Mesenchymal stem cell (in vitro differentiated cells and primary cell): ENCODE measurements at regions not wholly inside any gene's neighbourhood (a gene's known extent, or its start where the extent isn't known, plus 50 kb on each side); places are given as distances from the start of the nearest gene placed in this dataset.
"Not testable (repeated sequence)": the region's sequence is repeated elsewhere in the genome, so short reads cannot be mapped to it uniquely, and the experiment has no call there.

ENCODE experiments used
- DNase-seq: peaks from one replicate; pipeline ENCODE4 v3.0.0-alpha.2; 2013
- H2AFZ ChIP-seq: one replicate; pipeline ENCODE4 v1.6.1; 2013; ENCODE audit warnings: low read depth, mild to moderate bottlenecking, control low read depth, inconsistent platforms, low read length, moderate library complexity
- H2AK5ac ChIP-seq: 2 replicates; pipeline ENCODE4 v1.6.1; 2013; ENCODE audit warnings: low read length, moderate library complexity, mild to moderate bottlenecking, inconsistent platforms; ENCODE audit not compliant: severe bottlenecking
- H2BK120ac ChIP-seq: one replicate; pipeline ENCODE4 v1.6.1; 2013; ENCODE audit warnings: low read depth, mild to moderate bottlenecking, inconsistent platforms, low read length, moderate library complexity
- H2BK12ac ChIP-seq, 2 experiments: one replicate each; pipeline ENCODE4 v1.6.1; 2013; ENCODE audit warnings: inconsistent platforms in 2 of 2, low read length in 2 of 2, mild to moderate bottlenecking in 2 of 2, moderate library complexity in 2 of 2, control low read depth in 1 of 2
- H2BK15ac ChIP-seq: one replicate; pipeline ENCODE4 v1.6.1; 2013; ENCODE audit warnings: mild to moderate bottlenecking, low read depth, inconsistent platforms; ENCODE audit not compliant: poor library complexity, severe bottlenecking
- H2BK5ac ChIP-seq: 2 replicates; pipeline ENCODE4 v1.6.1; 2013; ENCODE audit warnings: low read depth, mild to moderate bottlenecking, low read length, control low read depth, inconsistent platforms; ENCODE audit not compliant: poor library complexity, severe bottlenecking
- H3K14ac ChIP-seq, 2 experiments: one replicate each; pipeline ENCODE4 v1.6.1; 2013; ENCODE audit warnings: inconsistent platforms in 2 of 2, low read length in 2 of 2, control low read depth in 1 of 2, mild to moderate bottlenecking in 1 of 2, moderate library complexity in 1 of 2
- H3K18ac ChIP-seq, 2 experiments: one replicate each; pipeline ENCODE4 v1.6.1; 2013; ENCODE audit warnings: inconsistent platforms in 2 of 2, low read length in 2 of 2, control low read depth in 1 of 2, low read depth in 1 of 2, mild to moderate bottlenecking in 1 of 2
- H3K23ac ChIP-seq, 2 experiments: one replicate each; pipeline ENCODE4 v1.6.1; 2013; ENCODE audit warnings: inconsistent platforms in 2 of 2, low read length in 2 of 2, mild to moderate bottlenecking in 2 of 2, moderate library complexity in 2 of 2, control low read depth in 1 of 2
- H3K27ac ChIP-seq: 2 replicates; pipeline ENCODE4 v1.5.1; 2013; ENCODE audit warnings: mild to moderate bottlenecking, moderate library complexity, low read length, control low read depth, inconsistent platforms; ENCODE audit not compliant: poor library complexity, severe bottlenecking
- H3K27me3 ChIP-seq, 2 experiments: 2 replicates each; pipeline versions ENCODE4 v1.6.1 to v1.7.0; 2013; ENCODE audit warnings: low read length in 2 of 2, mild to moderate bottlenecking in 2 of 2, moderate library complexity in 2 of 2, control low read depth in 1 of 2, inconsistent platforms in 1 of 2; ENCODE audit not compliant: control insufficient read depth in 1 of 2, insufficient read depth in 1 of 2
- H3K36me3 ChIP-seq, 2 experiments: 2 replicates each; pipeline versions ENCODE4 v1.6.1 to v1.7.0; 2013; ENCODE audit warnings: low read length in 2 of 2, control low read depth in 1 of 2, inconsistent platforms in 1 of 2, low read depth in 1 of 2, mild to moderate bottlenecking in 1 of 2; ENCODE audit not compliant: insufficient read depth in 2 of 2, control insufficient read depth in 1 of 2
- H3K4ac ChIP-seq, 2 experiments: one replicate each; pipeline ENCODE4 v1.6.1; 2013; ENCODE audit warnings: inconsistent platforms in 2 of 2, low read length in 2 of 2, mild to moderate bottlenecking in 2 of 2, moderate library complexity in 2 of 2, control low read depth in 1 of 2, low read depth in 1 of 2
- H3K4me1 ChIP-seq: 2 replicates; pipeline ENCODE4 v1.6.1; 2013; ENCODE audit warnings: low read depth, low read length, control low read depth; ENCODE audit not compliant: control insufficient read depth, insufficient read depth
- H3K4me2 ChIP-seq: 2 replicates; pipeline ENCODE4 v1.6.1; 2013; ENCODE audit warnings: low read length, mild to moderate bottlenecking, inconsistent platforms; ENCODE audit not compliant: poor library complexity, severe bottlenecking
- H3K4me3 ChIP-seq, 2 experiments: 2 replicates each; pipeline versions ENCODE4 v1.5.1 to v1.7.0; 2013; ENCODE audit warnings: low read length in 2 of 2, mild to moderate bottlenecking in 2 of 2, control low read depth in 1 of 2, low read depth in 1 of 2; ENCODE audit not compliant: insufficient read depth in 1 of 2
- H3K79me1 ChIP-seq: replicated peaks from 2 replicates; pipeline ENCODE4 v1.6.1; 2013; ENCODE audit warnings: mild to moderate bottlenecking, control low read depth, low read length, inconsistent platforms; ENCODE audit not compliant: poor library complexity, severe bottlenecking
- H3K9ac ChIP-seq: 2 replicates; pipeline ENCODE4 v1.7.0; 2013; ENCODE audit warnings: mild to moderate bottlenecking, low read length, moderate library complexity
- H3K9me3 ChIP-seq: 2 replicates; pipeline ENCODE4 v1.7.0; 2013; ENCODE audit warnings: mild to moderate bottlenecking, low read length; ENCODE audit not compliant: control insufficient read depth
- H4K8ac ChIP-seq: one replicate; pipeline ENCODE4 v1.6.1; 2013; ENCODE audit warnings: inconsistent platforms, mild to moderate bottlenecking, low read length, moderate library complexity
- H4K91ac ChIP-seq: one replicate; pipeline ENCODE4 v1.6.1; 2013; ENCODE audit warnings: mild to moderate bottlenecking, low read length, inconsistent platforms
- WGBS: methylation state at CpG from one replicate; pipeline ENCODE4 v1.1.7; 2013; ENCODE audit warnings: mixed read lengths; 5-methylcytosine and 5-hydroxymethylcytosine counted together

DNA sequence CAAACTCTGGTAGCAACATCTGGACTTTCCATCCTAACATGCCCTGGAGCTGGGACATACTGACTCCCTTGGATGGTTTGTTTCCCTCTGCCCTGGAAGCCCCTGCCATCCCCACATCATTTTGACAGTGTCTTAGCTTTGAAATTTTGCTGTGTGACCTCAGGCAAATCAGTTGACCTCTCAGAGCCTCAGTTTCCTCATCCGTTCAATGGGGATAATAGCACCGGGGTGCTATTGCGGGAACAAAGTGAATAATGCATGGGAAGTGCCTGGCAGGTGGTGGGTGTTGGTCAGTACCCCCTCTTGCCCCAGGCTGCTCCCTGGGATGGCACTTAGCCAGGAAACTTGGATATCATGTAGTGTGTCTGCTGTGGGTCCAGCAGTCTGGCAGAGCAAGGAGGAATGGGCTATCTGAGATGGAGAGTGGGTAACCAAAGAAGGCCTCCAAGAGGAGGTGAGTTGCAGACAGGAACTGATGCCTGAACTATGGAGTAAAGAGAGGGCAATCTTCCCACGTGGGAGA, 88.6 kb downstream of the MRPL14 start:
- 87% methylated on average over 4 of the region's 4 CpGs for WGBS
- H3K4me3 ChIP-seq = no peak overlapping the region
- H3K27ac ChIP-seq = no peak overlapping the region
- no peak overlapping the region for H4K91ac ChIP-seq
- H3K79me1 ChIP-seq = no peaks in the 10 kb centered on the region
- H3K9me3 ChIP-seq = no peaks in the 10 kb centered on the region
- H2AFZ ChIP-seq = no peak overlapping the region
- no peak overlapping the region for H4K8ac ChIP-seq
- no peak overlapping the region for H2BK120ac ChIP-seq
- peak overlapping the region in 1 of 2 experiments; percentile 95 for H2BK12ac ChIP-seq
- H3K4me1 ChIP-seq = peaks cover 55% of the 10 kb centered on the region
- H3K4me2 ChIP-seq = no peak overlapping the region
- H3K4ac ChIP-seq = no peak overlapping the region
- no peak for DNase-seq
- H3K36me3 ChIP-seq = no peaks in the 10 kb centered on the region
- no peak overlapping the region for H2BK5ac ChIP-seq
- no peak overlapping the region for H2BK15ac ChIP-seq
- H2AK5ac ChIP-seq = no peak overlapping the region
- no peak overlapping the region for H3K23ac ChIP-seq
- no peaks in the 10 kb centered on the region for H3K27me3 ChIP-seq
- no peak overlapping the region for H3K9ac ChIP-seq
- no peak overlapping the region for H3K14ac ChIP-seq
- H3K18ac ChIP-seq = peak overlapping the region in 1 of 2 experiments; percentile 45

- H3K18ac ChIP-seq = no peak overlapping the region
- peaks cover 49% of the 10 kb centered on the region for H3K4me1 ChIP-seq
- H3K9me3 ChIP-seq = no peaks in the 10 kb centered on the region
- no peak overlapping the region for H3K4ac ChIP-seq
- no peak overlapping the region for H2BK5ac ChIP-seq
- H2BK15ac ChIP-seq = no peak overlapping the region
- WGBS = 94% methylated on average over 13 of the region's 13 CpGs
- H4K91ac ChIP-seq = peak overlapping the region; percentile 18
- H2AK5ac ChIP-seq = no peak overlapping the region
- no peaks in the 10 kb centered on the region for H3K27me3 ChIP-seq
- H3K4me3 ChIP-seq = no peak overlapping the region
- no peak overlapping the region for H3K27ac ChIP-seq
- no peak overlapping the region for H2BK120ac ChIP-seq
- H3K9ac ChIP-seq = no peak overlapping the region
- H2BK12ac ChIP-seq = peak overlapping the region in 1 of 2 experiments; percentile 37
- no peak overlapping the region for H4K8ac ChIP-seq
- H2AFZ ChIP-seq = no peak overlapping the region
- H3K36me3 ChIP-seq = no peaks in the 10 kb centered on the region
- H3K79me1 ChIP-seq = no peaks in the 10 kb centered on the region
- no peak overlapping the region for H3K4me2 ChIP-seq
- H3K14ac ChIP-seq = no peak overlapping the region
- no peak for DNase-seq
- no peak overlapping the region for H3K23ac ChIP-seq
These were observed 89.3 kb downstream of the MRPL14 start for GRCh38 chr6:44037847-44038542.

GRCh38 chr6:44037276-44037675, 90.0 kb downstream of the MRPL14 start:
- H2BK5ac ChIP-seq, H3K79me1 ChIP-seq, H3K18ac ChIP-seq, H2AFZ ChIP-seq, H2BK12ac ChIP-seq, H3K36me3 ChIP-seq, H4K91ac ChIP-seq, H3K4me3 ChIP-seq, H2AK5ac ChIP-seq, H2BK15ac ChIP-seq, DNase-seq, H3K27me3 ChIP-seq, H3K9ac ChIP-seq, H3K14ac ChIP-seq, H3K23ac ChIP-seq, H3K9me3 ChIP-seq, H3K4ac ChIP-seq, H3K4me2 ChIP-seq, H3K27ac ChIP-seq, H2BK120ac ChIP-seq, H4K8ac ChIP-seq: not testable (repeated sequence)
- H3K4me1 ChIP-seq = peaks cover 42% of the 10 kb centered on the region
- 99% methylated on average over 9 of the region's 9 CpGs for WGBS

GRCh38 chr6:44036699-44037101, 90.6 kb downstream of the MRPL14 start:
- Histone ChIP-seq H4K91ac (no peak overlapping the region), H3K9ac (peak overlapping the region; percentile 43), H3K4me2 (no peak overlapping the region), H3K9me3 (no peaks in the 10 kb centered on the region), H3K4me1 (peaks cover 37% of the 10 kb centered on the region), H3K27ac (no peak overlapping the region), H3K27me3 (no peaks in the 10 kb centered on the region), H2BK15ac (no peak overlapping the region), H3K36me3 (no peaks in the 10 kb centered on the region), H2AFZ (no peak overlapping the region), H3K18ac (no peak overlapping the region), H3K4me3 (no peak overlapping the region), H2BK12ac (no peak overlapping the region), H2BK5ac (no peak overlapping the region), H4K8ac (no peak overlapping the region), H2BK120ac (no peak overlapping the region), H3K14ac (no peak overlapping the region), H3K23ac (no peak overlapping the region), H2AK5ac (no peak overlapping the region), H3K4ac (no peak overlapping the region), H3K79me1 (no peaks in the 10 kb centered on the region)
- no peak for DNase-seq
- WGBS = 96% methylated on average over 9 of the region's 9 CpGs
